ENCODE measurements at regions not wholly inside any gene's neighbourhood (a gene's known extent, or its start where the extent isn't known, plus 50 kb on each side); places are given as distances from the start of the nearest gene placed in this dataset.

GRCh38 chr2:128925631-128926030 is 607.0 kb upstream of the HS6ST1 start:
- Histone ChIP-seq H3K4me3 (ENCODE audit: insufficient read depth, low read length, poor library complexity, severe bottlenecking) (no peak overlapping the region), H3K9me2 (replicated peaks; ENCODE audit: insufficient read depth, low read length) (no peaks in the 10 kb centered on the region), H3K79me2 (ENCODE audit: insufficient read depth, low read length) (no peaks in the 10 kb centered on the region), H3K36me3 (ENCODE audit: low read length) (no peaks in the 10 kb centered on the region), H3K27me3 (ENCODE audit: low read length) (no peaks in the 10 kb centered on the region), H3K9me3 (ENCODE audit: insufficient read depth, low read length) (no peaks in the 10 kb centered on the region), H4K20me1 (ENCODE audit: low read depth, low read length) (no peaks in the 10 kb centered on the region), H3K4me2 (ENCODE audit: low read depth, low read length, poor library complexity, severe bottlenecking) (no peak overlapping the region), H3F3A (ENCODE audit: insufficient read depth) (no peaks in the 10 kb centered on the region), H2AFZ (ENCODE audit: low read depth, low read length, severe bottlenecking) (no peak overlapping the region), H3K9ac (ENCODE audit: low read length) (no peak overlapping the region), H3K27ac (ENCODE audit: low read depth, low read length) (no peak overlapping the region)
- no peak for TF ChIP-seq EZH2phosphoT487 (conservative IDR thresholded peaks at IDR 0.05; ENCODE audit: low read length)

DNA sequence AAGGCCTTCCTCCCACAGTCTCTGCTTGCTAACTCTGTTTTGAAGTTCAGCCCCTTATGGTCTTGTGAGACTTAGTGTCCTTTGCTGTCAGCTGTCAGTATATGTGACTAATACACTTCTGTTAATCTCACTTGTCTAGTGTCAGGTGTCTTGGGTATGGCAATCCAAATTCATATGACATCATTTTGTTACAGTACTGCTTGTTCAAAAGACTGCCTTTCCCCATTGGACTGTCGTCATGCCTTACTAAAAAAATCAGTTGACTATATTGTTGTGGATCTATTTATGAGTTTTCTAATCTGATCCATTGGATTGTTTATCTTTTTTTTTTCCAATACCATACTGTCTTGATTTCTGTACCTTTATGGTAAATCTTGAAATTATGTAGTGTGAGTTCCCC is 611.4 kb upstream of the HS6ST1 start:
- Histone ChIP-seq H4K20me1 (ENCODE audit: low read depth, low read length) (no peaks in the 10 kb centered on the region), H3K79me2 (ENCODE audit: insufficient read depth, low read length) (no peaks in the 10 kb centered on the region), H3K9me2 (replicated peaks; ENCODE audit: insufficient read depth, low read length) (no peaks in the 10 kb centered on the region), H3K4me3 (ENCODE audit: insufficient read depth, low read length, poor library complexity, severe bottlenecking) (no peak overlapping the region), H3K9me3 (ENCODE audit: insufficient read depth, low read length) (no peaks in the 10 kb centered on the region), H3K36me3 (ENCODE audit: low read length) (no peaks in the 10 kb centered on the region), H3F3A (ENCODE audit: insufficient read depth) (no peaks in the 10 kb centered on the region), H3K27me3 (ENCODE audit: low read length) (no peaks in the 10 kb centered on the region), H2AFZ (ENCODE audit: low read depth, low read length, severe bottlenecking) (no peak overlapping the region), H3K9ac (ENCODE audit: low read length) (no peak overlapping the region), H3K27ac (ENCODE audit: low read depth, low read length) (no peak overlapping the region), H3K4me2 (ENCODE audit: low read depth, low read length, poor library complexity, severe bottlenecking) (no peak overlapping the region)
- TF ChIP-seq EZH2phosphoT487 (conservative IDR thresholded peaks at IDR 0.05; ENCODE audit: low read length): no peak
- TF ChIP-seq CTCF (IDR thresholded peaks at IDR 0.05; ENCODE audit: insufficient read depth, low read length, poor library complexity, severe bottlenecking): no peak

DNA sequence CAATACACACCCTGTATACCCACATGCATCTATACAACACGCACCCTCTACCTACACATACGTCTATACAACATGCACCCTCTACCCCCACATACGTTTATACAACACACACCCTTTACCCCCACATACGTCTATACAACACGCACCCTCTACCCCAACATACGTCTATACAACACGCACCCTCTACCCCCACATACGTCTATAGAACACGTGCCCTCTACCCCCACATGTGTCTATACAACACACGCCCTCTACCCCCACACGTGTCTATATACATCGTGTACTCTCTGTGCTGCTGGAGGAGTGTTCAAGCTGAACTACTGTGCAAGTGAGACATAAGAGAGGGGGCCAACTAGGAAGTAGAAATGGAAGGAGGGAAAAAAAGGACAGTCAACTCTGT is 621.7 kb upstream of the HS6ST1 start:
- Histone ChIP-seq H3K27me3 (ENCODE audit: low read length) (no peaks in the 10 kb centered on the region), H3F3A (ENCODE audit: insufficient read depth) (no peaks in the 10 kb centered on the region), H3K79me2 (ENCODE audit: insufficient read depth, low read length) (no peaks in the 10 kb centered on the region), H3K9me3 (ENCODE audit: insufficient read depth, low read length) (no peaks in the 10 kb centered on the region), H3K9ac (ENCODE audit: low read length) (no peak overlapping the region), H3K36me3 (ENCODE audit: low read length) (no peaks in the 10 kb centered on the region), H4K20me1 (ENCODE audit: low read depth, low read length) (no peaks in the 10 kb centered on the region), H3K9me2 (replicated peaks; ENCODE audit: insufficient read depth, low read length) (no peaks in the 10 kb centered on the region), H3K4me2 (ENCODE audit: low read depth, low read length, poor library complexity, severe bottlenecking) (no peak overlapping the region), H3K4me3 (ENCODE audit: insufficient read depth, low read length, poor library complexity, severe bottlenecking) (no peak overlapping the region), H2AFZ (ENCODE audit: low read depth, low read length, severe bottlenecking) (no peak overlapping the region), H3K27ac (ENCODE audit: low read depth, low read length) (no peak overlapping the region)
- TF ChIP-seq CTCF (IDR thresholded peaks at IDR 0.05; ENCODE audit: insufficient read depth, low read length, poor library complexity, severe bottlenecking) (no peak), EZH2phosphoT487 (conservative IDR thresholded peaks at IDR 0.05; ENCODE audit: low read length) (no peak)

GRCh38 chr2:128941751-128942150 is 623.1 kb upstream of the HS6ST1 start:
- no peak overlapping the region for H3K4me3 ChIP-seq (ENCODE audit: insufficient read depth, low read length, poor library complexity, severe bottlenecking)
- H3K27me3 ChIP-seq (ENCODE audit: low read length): no peaks in the 10 kb centered on the region
- H4K20me1 ChIP-seq (ENCODE audit: low read depth, low read length): no peaks in the 10 kb centered on the region
- H3K4me2 ChIP-seq (ENCODE audit: low read depth, low read length, poor library complexity, severe bottlenecking): no peak overlapping the region
- no peaks in the 10 kb centered on the region for H3K9me3 ChIP-seq (ENCODE audit: insufficient read depth, low read length)
- no peak for TF ChIP-seq EZH2phosphoT487 (conservative IDR thresholded peaks at IDR 0.05; ENCODE audit: low read length)
- no peak for TF ChIP-seq CTCF (IDR thresholded peaks at IDR 0.05; ENCODE audit: insufficient read depth, low read length, poor library complexity, severe bottlenecking)
- H2AFZ ChIP-seq (ENCODE audit: low read depth, low read length, severe bottlenecking): no peak overlapping the region
- no peaks in the 10 kb centered on the region for H3K9me2 ChIP-seq (replicated peaks; ENCODE audit: insufficient read depth, low read length)
- no peaks in the 10 kb centered on the region for H3F3A ChIP-seq (ENCODE audit: insufficient read depth)
- H3K9ac ChIP-seq (ENCODE audit: low read length): no peak overlapping the region
- H3K79me2 ChIP-seq (ENCODE audit: insufficient read depth, low read length): no peaks in the 10 kb centered on the region
- H3K27ac ChIP-seq (ENCODE audit: low read depth, low read length): no peak overlapping the region
- H3K36me3 ChIP-seq (ENCODE audit: low read length): no peaks in the 10 kb centered on the region
